NCI-H1436 (cell line): ENCODE measurements at regions not wholly inside any gene's neighbourhood (a gene's known extent, or its start where the extent isn't known, plus 50 kb on each side); places are given as distances from the start of the nearest gene placed in this dataset.
"Not testable (repeated sequence)": the region's sequence is repeated elsewhere in the genome, so short reads cannot be mapped to it uniquely, and the experiment has no call there.

ENCODE experiments used
- DNase-seq: peaks from one replicate; lab custom pipeline; 2025; lab: John Stamatoyannopoulos, UW

DNA sequence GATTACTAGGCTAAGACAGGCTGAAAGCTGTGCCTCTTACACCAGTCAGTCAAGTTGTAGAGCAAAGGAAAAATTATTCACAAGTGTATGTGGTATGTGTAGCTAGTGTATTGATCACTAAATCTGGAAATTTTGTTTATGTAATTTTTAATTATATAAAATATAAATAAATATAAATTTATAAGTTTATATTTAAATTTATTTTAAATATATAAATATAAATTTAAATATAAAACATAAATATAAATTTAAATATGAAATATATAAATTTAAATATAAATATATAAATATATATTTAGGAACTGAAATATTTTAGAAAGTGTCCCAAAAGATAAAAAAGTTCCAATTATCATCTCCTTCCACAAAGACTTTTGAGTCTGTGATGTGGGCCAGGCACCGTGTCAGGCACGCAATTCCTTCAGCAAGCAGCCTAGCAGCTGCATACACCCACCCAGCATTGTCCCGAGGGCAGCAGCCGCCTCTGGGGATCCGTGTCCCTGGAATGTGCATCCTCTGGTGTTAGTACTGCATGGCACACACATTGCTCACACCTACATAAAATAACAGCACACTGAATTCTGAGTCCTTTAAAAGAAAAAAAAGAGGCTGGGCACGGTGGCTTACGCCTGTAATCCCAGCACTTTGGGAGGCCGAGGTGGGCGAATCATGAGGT is 1098.0 kb downstream of the BRD1 start:
- DNase-seq = no peak

DNA sequence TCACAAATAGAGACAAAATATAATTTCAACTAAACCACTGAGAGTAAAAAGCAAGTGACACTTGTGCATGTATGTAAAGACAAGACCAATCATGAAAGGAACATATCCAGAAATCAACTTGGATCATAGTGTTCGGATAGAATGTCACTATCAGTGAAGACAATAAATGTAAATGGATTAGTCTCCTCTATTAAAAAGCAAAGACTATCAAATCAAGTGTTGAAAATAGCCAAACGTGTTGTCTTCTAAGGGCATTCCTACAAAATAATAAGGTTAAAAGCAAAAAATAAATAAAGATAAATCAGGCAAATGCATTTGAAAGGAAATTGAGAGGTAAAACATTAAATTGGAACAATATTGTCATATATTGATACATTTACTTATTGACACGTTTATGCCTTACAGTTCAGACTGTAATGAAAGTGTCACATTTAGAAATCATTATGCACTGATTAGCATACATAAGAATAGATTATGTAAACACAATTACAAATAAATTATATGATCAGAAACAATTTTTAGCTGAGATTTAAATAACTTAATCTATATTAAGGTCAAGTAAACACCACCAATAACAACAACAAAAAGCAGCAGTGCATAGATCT is 1100.1 kb downstream of the BRD1 start:
- no peak for DNase-seq

DNA sequence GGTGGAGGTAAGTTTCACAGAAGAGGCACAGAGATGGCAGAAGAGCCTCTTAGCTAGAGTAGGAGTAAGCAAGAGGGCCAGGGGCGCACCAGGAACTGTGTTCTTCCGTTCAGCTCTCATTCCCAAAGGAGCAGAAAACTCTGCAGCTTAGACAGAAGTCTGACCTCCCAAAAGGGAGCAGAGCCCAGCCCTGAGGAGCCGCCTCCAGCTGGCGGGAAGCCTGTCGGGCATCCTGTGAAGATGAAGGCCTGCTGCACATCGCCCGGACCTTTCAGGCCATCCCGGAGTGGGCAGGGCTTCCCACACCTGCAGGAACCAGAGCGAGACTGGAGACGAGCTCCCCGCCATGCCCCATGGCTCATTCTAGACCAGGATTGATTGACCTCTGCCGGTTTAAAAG is 1102.8 kb downstream of the BRD1 start:
- DNase-seq = no peak

- DNase-seq = no peak
Measured at GRCh38 chr22:48722661-48723060, 1105.0 kb downstream of the BRD1 start.

- DNase-seq = no peak
Measured at GRCh38 chr22:48721395-48721669, 1106.3 kb downstream of the BRD1 start.

GRCh38 chr22:48720662-48721394 is 1106.8 kb downstream of the BRD1 start:
- DNase-seq = no peak

- no peak for DNase-seq
Measured at GRCh38 chr22:48719978-48720661, 1107.6 kb downstream of the BRD1 start.

DNA sequence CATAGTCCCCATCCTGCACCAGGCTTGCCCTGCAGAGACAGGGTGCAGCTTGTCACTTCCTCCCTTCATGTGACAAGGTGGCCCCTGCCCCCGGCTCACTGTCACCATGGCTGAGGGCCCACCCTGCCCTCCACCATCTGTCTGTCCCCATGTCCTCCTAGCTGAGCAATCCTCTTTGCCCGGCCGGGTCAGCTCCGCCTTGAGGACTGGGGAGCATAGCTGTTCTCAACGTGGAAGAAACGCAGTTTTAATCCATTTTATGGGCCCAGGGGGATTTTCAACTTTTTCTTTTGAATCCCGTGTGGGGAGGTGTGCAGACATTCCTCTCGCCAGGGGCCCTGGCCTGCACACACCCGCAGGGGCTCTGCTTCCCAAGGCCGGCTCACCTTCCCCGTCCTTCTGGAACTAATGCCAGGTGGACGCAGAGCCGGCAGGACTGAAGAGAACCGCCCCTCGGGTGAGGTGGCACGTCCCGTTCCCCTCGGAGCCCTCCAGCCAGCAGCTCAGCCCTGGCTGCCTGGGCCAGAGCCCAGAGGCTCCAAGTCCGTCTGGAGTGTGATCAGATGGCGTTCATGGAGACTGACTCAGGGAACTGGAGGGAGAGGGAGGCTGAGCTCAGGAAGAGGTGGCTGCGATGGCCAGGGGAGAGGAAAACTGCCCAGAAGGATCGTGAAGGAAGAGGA is 1108.7 kb downstream of the BRD1 start:
- DNase-seq = no peak

DNA sequence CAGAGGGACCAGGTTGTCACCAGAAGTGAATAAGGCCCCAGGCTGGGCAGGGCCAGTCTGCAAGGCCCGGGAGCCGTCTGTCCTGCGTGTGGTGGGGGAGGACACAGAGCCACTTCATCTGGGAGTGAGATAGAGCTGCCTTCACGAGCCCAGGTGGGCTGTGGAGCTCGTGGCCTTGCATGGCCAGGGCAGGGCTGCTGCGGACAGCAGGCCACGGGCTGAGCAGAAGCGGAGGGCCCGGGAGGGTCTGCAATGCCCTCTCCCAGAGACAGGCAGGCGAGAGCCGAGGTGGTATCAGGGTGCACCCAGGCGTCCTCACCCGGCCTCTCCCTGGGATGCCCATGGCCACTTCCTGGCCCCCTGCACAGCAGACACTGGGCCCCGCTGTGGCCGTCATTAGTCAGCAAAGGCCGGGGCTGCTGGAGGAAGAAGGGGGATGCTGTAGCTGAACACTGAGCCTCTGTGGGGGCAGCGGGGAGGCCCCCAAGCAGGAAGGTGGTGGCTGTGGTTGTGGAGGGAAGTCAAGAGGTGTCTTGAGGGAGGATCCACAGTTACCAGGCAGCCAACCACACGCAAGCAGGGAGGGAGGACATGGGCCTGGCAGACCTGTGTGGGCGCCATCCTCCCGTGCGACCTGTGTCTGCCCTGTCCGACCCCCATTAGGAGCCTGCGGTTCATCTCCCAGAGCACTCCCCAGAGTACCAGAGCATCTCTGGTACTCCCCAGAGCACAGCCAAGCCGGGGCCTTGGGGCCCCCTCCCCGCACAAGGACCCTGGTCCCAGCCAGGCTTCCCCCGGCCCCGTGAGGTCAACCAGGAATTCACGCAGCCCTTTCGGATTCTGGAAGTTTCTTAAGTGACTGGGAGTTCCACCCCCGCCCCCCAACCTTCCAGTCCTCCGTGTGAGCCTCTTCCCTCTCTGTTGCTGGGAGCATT is 1109.5 kb downstream of the BRD1 start:
- no peak for DNase-seq

DNA sequence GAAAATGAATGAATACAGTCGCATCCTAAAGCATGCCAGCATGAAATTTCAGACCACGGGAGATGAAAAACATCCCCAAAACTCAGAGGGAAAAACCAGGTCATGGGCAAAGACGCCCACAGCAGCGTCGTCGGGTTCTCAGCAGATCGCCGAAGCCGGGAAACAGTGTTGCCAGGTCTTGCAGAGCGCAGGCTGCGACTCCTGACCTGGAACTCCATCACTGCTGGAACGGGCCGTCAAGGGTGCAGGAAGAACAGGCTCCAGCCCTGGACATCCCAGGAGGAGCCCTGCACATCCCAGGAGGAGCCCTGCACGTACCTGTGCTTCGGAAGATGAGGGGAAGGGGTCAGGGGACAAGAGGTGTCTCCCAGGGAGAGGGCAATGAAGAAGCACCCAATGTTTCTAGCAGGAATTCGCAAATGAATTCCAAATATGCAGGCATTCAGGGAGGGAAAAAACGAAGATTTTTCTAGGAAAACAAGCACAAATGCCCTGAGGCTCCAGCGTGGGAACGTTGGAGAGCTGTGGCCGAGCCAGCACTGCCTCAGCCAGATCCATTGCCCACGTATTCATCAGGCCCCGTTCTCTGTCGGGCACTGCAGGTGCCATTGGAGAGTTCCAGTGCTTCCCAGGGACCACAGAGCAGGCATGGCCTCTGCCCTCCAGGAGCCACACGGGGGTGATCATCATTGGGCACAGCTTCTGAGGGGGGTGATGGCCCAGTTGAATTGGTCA is 1110.4 kb downstream of the BRD1 start:
- DNase-seq = no peak

DNA sequence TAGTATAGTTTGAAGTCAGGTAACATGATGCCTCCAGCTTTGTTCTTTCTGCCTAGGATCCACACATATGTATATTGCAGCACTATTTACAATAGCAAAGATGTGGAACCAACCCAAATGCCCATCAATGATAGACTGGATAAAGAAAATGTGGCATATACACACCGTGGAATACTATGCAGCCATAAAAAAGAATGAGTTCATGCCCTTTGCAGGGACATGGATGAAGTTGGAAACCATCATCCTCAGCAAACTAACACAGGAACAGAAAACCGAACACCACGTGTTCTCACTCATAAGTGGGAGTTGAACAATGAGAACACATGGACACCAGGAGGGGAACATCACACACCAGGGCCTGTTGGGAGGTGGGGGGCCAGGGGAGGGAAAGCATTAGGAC is 1111.5 kb downstream of the BRD1 start:
- DNase-seq = not testable (repeated sequence)

GRCh38 chr22:48715511-48715910 is 1112.2 kb downstream of the BRD1 start:
- DNase-seq = no peak

- no peak for DNase-seq
Measured at GRCh38 chr22:48714231-48714630, 1113.4 kb downstream of the BRD1 start.

GRCh38 chr22:48713272-48714205 is 1114.1 kb downstream of the BRD1 start:
- no peak for DNase-seq

- DNase-seq = no peak
Measured at GRCh38 chr22:48712558-48713271, 1115.0 kb downstream of the BRD1 start.

DNA sequence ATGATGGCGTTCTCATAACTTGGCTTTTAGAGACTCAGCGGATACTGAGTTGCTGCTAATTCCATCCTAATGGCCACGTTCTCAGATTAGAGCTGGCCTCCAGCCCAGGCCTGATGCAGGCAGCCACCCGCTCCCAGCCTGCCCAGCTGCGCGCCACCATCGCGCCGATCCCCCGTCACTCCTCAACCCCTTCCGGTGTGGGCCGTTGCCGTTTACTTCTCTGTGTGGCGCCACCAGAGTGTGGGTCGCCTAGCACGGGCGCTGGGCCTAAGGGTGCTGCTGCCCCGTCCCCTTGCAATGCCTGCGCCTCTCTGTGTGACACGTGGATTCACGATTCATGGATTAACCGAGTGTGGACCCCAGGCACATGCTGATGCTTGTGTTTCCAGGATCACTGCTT is 1116.0 kb downstream of the BRD1 start:
- DNase-seq = no peak

DNA sequence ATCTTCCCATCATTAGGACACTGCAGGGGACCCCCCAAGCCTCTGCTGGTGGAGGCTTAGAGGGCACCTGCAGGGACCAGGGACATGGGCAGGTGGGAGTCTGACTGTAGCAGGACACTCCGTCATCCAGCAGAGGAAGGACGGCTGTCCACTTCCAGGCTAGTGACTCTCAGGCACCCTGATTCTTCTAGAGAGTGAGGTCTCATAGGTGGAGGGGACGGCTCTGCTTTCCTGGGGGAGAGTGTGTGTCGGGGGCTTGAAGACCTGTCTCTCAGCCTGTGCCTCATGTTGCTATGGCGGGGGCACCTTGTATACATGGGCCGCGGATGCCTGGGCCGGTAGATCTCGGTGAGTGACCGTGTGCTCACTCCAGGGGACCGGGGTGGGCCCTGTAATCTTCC is 1116.6 kb downstream of the BRD1 start:
- DNase-seq = no peak

DNA sequence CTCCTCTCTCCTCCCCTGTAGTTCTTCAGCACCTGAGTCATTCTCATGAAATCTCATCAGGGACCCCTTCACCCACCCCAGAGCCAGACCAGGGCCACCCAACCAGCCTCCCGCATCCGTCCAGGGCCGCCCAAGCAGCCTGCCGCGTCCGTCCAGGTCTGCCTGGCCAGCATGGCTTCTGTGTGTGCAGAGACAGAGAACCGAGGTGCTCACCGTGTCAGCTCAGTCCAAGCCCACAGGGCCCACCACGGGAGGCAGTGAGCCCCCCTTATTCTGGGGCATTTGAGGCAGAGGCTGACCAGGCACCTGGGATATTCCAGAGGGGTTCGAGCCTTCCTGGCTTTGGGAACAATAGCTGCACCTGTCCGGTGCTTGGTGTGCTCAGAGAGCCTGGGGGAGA is 1117.3 kb downstream of the BRD1 start:
- no peak for DNase-seq

- DNase-seq = no peak
Measured at GRCh38 chr22:48709976-48710375, 1117.7 kb downstream of the BRD1 start.
